NCI-H1436 (cell line): ENCODE measurements at regions not wholly inside any gene's neighbourhood (a gene's known extent, or its start where the extent isn't known, plus 50 kb on each side); places are given as distances from the start of the nearest gene placed in this dataset.
"Not testable (repeated sequence)": the region's sequence is repeated elsewhere in the genome, so short reads cannot be mapped to it uniquely, and the experiment has no call there.

Source experiments
- DNase-seq: peaks from one replicate; lab custom pipeline; 2025; lab: John Stamatoyannopoulos, UW

GRCh38 chr12:124476011-124476400 is 91.4 kb downstream of the NCOR2 start:
- no peak for DNase-seq

- DNase-seq, result no peak
Measured at GRCh38 chr12:124475295-124476010, 92.0 kb downstream of the NCOR2 start.

- no peak for DNase-seq
Measured at GRCh38 chr12:124474709-124475108, 92.7 kb downstream of the NCOR2 start.

- DNase-seq, result no peak
Measured at GRCh38 chr12:124472690-124473279, 94.6 kb downstream of the NCOR2 start.

GRCh38 chr12:124471828-124472227 is 95.6 kb downstream of the NCOR2 start:
- no peak for DNase-seq

GRCh38 chr12:124470806-124471205 is 96.6 kb downstream of the NCOR2 start:
- no peak for DNase-seq

- DNase-seq, result no peak
Measured at GRCh38 chr12:124470139-124470538, 97.3 kb downstream of the NCOR2 start.

- no peak for DNase-seq
Measured at GRCh38 chr12:124469193-124469888, 98.1 kb downstream of the NCOR2 start.

- not testable (repeated sequence) for DNase-seq
Measured at GRCh38 chr12:124467549-124467948, 99.9 kb downstream of the NCOR2 start.

- no peak for DNase-seq
Measured at GRCh38 chr12:124466216-124467128, 100.9 kb downstream of the NCOR2 start.

GRCh38 chr12:124465473-124465872 is 101.9 kb downstream of the NCOR2 start:
- DNase-seq, result no peak

- no peak for DNase-seq
Measured at GRCh38 chr12:124464830-124465229, 102.6 kb downstream of the NCOR2 start.

GRCh38 chr12:124464062-124464461 is 103.3 kb downstream of the NCOR2 start:
- DNase-seq, result no peak

- DNase-seq, result peak; percentile 19
Measured at GRCh38 chr12:124463341-124463921, 104.0 kb downstream of the NCOR2 start.

- DNase-seq, result no peak
Measured at GRCh38 chr12:124462750-124463149, 104.7 kb downstream of the NCOR2 start.

- DNase-seq, result no peak
Measured at GRCh38 chr12:124461851-124462623, 105.4 kb downstream of the NCOR2 start.

GRCh38 chr12:124461241-124461673 is 106.2 kb downstream of the NCOR2 start:
- no peak for DNase-seq

GRCh38 chr12:124460771-124461170 is 106.6 kb downstream of the NCOR2 start:
- DNase-seq, result no peak

- no peak for DNase-seq
Measured at GRCh38 chr12:124459852-124460645, 107.4 kb downstream of the NCOR2 start.
